ENCODE measurements at regions not wholly inside any gene's neighbourhood (a gene's known extent, or its start where the extent isn't known, plus 50 kb on each side); places are given as distances from the start of the nearest gene placed in this dataset.
"Not testable (repeated sequence)": the region's sequence is repeated elsewhere in the genome, so short reads cannot be mapped to it uniquely, and the experiment has no call there.

DNA sequence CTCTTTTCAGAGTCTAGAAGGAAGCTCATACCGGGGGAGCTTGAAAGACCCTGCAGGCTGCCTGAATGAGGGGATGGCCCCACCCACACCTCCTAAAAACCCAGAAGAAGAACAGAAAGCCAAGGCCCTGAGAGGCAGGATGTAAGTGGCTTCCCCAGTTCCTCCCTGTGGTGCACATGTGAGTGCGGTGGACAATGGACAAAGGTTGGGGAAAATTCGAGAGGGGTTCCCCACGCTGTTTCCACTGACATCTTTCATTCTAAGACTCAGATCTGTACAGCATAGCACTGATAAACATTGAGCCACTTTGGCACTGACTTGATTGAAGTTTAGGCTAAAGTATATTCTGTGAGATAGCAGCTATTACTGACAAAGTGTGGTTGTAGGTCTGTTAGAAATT lies 79.5 kb upstream of the UMPS start:
- DNase-seq, result no peak

DNA sequence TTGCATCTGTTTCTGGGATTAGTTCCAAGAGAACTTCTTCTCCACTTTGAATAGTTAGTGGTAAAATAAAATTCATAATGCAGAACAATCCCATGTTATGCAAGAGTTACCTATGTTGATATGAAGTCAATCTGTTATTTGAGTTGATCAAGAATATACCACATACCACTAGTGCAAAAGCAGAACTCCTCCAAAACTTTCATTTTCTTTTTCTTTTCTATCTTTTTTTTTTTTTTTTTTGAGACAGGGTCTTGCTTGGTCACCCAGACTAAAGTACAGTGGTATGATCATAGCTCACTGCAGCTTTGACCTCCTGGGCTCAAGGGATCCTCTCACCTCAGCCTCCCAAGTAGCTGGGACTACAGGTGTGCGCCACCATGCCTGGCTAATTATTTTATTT lies 78.8 kb upstream of the UMPS start:
- DNase-seq, result not testable (repeated sequence)

DNA sequence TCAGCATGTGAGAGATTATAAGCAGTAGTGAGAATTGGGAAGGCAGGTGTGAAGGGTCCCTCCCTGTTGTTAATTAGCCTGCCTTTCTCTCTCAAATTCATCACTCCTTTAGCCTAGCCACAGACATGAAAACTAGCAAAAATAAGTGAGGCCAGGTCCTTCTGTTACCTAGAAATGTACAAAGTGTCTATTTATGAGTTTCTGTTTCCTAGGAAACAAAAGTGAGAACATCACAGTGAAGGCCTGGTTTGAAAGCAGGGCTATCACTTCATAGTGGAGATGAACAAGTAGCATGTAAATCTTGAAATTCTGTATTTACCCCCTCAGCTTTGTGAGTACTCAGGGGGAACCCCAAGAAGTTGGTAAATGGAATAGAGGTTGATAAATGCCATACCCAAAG lies 78.2 kb upstream of the UMPS start:
- no peak for DNase-seq

DNA sequence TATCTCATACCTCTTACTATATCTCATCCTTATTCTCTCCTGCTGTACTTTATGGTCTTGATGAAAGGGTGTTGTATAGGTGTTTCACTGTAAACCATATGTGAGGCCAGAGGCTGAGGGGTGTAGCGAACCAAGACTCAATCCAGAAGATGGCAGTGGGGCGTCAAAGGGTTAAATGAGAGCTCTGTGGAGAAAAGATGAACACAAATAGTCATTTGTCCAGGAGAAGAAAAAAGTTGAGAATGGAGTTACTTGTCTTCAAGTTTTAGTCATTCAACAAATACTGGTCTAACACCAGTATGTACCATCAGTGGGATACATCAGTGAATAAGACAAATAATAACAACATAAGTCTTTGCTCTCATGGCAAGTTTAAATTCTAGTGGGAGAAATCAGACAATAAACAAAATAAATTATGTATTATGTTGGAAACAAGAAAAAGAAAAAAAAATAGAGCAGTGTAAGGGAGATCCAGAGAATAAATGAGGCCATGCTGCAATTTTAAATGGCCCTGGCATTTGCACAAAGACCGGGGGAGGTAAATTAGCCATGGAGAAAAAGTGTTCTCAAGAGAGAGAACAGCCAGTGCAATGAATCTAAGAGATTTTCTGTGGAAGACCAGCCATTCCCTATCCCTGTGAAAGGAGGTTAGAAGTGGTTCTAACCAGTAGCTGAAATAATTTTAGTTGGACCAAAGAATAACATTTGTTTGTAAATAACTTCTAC lies 77.0 kb upstream of the UMPS start:
- DNase-seq, result no peak

DNA sequence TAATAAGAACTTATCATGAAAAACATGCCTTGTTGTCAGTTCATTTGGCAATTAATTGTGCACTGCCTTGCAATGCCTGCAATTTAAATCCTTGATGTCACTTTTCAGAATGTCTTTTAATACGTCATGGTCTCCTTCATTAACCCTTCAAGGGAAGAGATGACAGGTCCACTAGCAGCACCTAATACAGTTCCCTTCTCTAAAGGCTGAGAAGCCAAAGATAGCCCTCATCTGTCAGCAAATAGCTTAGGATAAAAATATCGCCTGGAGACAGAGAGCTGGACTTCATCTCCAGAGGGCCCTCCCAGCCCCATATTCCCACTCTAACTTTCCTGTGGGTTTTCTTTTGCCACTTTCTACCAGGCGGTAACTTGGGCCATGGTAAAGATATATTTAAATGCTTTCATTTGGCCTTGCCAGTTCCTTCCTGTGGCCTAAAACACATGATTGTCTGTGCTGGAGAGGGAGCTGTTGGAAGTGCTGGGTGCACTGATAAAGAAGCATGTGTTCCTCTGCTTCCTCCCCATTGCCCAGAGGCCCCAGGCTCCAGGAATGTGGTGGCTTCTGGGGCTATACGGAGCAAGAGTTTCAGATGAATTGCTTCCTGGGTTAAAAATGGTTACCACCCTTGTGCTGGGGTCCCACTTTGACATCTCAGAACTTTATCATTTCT lies 76.3 kb upstream of the UMPS start:
- DNase-seq, result no peak

DNA sequence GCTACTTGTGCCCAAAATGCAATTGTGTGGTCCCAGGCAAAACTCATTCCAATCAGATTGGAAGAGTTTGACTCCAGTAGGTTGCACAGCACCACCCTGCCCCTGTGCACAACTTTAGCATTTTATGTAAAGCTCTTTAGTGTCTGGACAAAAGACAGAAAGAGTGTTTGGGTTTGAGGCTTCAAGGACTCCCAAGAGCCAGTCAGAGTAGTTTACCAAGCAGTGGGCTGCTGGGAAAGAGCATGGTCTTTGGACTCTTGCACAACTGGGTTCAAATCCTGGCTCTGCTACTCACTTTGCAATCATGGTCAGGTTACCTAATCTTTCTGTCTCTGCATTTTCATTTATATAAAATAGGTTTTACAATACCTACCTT lies 75.8 kb upstream of the UMPS start:
- no peak for DNase-seq

DNA sequence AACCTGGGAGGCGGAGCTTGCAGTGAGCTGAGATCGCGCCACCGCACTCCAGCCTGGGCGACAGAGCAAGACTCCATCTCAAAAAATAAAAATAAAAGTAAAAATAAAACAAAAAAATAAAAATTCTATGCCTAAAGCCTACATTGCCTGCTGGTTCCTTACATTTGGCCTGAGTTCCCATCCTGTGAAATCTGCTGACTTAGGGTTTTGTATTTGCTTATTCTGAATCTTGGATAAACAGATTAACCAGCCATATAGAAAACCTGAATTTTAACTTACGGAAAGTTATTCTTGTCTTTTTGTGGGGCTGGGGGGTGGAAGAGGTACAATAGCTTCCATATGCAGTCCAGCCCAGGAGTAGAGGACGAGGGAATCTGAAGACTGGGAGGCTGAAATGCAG lies 73.7 kb upstream of the UMPS start:
- DNase-seq, result no peak

DNA sequence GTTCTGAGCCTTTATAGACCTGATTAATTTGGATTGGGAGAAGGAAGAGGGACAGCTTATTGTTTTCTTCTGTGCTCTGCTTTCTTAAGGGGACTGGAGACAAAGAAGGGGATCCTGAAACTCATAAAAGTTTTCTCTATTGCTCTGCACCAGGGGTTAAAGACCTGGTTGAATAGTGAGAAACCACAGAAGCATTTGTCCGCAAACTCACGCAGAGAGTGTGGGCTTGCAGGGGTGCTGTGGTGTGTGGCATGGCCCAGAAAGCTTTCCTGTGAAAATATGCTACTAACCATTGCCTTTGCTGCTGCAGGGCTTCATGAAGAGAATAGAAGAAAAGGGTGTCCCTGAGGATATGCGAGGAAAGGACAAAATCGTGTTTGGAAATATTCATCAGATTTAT lies 73.1 kb upstream of the UMPS start:
- no peak for DNase-seq

DNA sequence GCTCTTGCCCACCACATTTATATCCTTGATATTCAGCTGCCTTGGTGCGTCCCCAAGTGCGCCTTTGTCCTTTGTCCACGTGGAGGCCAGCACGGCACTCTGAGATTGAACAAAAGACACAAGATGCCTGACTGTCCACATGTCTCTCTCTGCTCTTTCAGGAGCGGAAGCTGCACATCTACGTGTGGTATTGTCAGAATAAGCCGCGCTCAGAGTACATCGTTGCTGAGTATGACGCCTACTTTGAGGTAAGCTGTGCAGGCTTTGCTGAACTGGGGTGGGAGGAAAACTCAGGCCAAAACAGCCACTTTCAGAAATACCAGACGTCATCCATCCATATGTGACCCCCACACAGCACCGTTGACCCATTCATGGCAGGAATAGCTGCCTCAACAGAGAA lies 72.0 kb upstream of the UMPS start:
- no peak for DNase-seq

DNA sequence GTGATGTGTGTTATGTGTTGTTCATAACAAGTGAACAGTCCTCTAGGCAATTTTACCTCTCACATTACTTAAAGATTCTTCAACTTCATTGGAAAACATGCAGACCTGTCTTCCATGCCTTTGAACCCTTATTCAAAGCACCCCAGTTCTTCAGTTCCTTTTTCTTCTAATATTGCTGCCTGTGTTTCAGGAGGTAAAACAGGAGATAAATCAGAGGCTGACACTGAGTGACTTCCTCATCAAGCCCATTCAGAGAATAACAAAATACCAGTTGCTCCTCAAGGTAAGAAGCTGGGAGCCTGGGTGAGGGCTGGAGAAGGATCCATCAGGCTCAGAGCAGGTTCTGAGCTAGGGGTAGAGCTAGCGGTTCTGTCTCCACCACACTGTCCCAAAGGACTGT lies 71.1 kb upstream of the UMPS start:
- DNase-seq, result no peak

DNA sequence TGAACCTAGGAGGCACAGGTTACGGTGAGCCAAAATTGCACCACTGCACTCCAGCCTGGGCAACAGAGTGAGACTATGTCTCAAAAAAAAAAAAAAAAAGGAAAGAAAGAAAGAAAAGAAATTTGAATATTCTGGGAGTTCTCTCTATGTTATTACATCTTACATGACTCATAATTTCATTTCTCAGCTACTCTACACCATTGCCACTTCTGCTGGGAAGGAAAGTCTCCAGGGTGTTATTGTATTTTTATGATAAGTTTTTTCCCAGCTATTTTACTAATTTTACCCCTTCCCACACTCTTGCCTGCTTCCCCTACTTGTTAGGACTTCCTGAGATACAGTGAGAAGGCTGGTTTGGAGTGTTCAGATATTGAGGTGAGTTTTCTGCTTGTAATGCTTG lies 69.7 kb upstream of the UMPS start:
- DNase-seq, result no peak

DNA sequence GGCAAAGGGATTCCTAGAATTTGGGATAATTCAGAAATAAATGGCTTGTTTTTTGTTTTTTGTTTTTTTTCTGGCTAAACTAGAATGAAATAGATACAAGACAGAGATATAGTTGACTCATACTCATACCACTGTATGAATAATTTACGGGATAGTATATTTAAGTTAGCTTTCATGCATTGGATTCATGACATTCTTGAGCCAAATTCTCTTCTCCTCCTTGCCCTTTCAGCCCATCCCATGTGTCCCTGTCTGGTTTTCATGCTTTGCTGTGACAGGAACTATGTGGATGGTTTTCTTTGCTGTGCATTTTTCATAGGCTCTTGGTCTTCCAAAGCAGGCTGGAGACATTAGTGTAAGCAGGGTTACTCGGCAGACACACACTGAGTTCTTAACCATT lies 66.6 kb upstream of the UMPS start:
- no peak for DNase-seq

DNA sequence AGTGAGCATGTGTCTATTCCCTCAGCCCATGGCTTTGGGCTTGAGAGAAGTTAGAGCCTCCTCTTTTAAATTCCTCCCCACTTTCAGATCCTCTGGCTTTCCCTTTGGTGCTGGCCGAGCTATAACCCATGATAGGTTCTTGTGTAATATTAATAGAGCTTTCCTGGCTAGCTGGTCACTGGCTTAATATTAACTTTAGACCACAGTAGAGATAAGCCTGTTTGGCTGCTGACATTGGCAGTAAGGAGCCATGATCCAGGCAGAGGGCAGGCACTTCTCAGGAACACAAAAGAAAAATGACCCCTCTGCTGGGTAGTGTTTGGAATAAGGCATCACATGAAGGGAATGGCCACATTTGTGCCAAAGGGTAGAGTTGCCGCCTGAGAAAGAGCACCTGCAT lies 65.4 kb upstream of the UMPS start:
- DNase-seq, result no peak

DNA sequence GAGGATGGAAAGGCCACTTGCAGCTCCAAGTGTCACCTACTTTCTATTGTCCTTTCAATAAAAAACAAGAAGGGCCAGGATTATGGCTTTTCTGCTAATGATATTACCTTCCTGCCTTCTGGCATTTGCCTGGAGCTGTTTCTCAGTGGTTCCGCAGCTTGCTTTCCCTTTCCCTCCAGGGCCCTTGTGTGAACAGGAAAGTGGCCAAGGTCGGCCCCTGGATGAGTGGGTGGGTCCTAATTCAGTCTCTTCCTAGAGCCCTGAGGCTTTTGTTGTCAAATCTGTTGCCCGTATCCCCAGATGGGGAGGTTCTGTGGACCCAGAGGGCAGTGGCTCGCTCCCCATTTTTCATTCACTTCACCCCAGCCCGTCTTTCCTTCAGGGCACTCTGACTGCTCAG lies 64.2 kb upstream of the UMPS start:
- DNase-seq, result no peak

DNA sequence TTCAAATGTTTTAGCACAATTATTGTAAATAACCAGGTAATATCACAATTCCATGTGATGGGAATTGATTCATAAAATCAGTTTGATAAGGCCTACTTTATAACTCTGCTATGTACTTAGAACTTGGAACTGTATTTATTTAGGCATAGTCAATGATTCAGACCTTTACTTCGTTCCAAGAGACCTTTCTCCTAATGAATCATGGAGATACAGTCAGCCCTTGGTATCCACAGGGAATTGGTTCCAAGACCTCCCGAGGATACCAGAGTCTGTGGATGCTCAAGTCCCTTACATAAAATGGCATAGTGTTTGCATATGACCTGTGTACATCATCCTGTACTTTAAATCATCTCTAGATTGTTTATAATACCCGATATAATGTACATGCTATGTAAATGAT lies 60.8 kb upstream of the UMPS start:
- DNase-seq, result no peak

DNA sequence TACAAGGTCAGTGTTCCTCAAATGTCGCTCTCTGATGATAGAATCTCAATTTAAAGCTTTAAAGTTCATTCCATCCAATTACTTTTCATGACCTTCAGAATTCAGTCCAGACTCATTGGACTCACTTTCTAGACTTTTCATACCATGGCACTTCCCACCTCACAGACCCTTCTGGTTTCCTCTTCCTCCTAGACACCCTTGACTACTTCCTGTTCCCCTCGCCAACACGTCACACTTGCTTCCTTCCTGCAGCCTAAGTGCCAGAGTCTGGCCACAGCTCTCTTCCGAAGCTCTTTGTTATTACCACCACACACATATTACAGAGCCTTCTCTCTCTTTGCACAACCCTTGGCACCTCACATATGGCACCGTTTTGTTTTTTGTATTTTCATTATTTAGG lies 59.1 kb upstream of the UMPS start:
- peak; percentile 21 for DNase-seq

DNA sequence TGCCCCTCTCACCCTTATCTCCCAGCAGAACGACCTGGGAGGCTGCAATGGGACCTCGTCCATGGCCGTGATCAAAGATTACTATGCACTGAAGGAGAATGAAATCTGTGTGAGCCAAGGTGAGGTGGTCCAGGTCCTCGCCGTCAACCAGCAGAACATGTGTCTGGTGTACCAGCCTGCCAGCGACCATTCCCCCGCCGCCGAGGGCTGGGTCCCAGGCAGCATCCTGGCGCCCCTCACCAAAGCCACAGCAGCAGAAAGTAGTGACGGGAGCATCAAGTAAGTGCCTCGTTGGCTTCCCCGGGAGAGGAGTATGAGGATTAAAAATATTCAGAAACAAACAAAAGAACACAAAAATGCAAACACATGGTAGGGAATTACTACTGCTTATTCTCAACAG lies 55.9 kb upstream of the UMPS start:
- DNase-seq, result no peak

DNA sequence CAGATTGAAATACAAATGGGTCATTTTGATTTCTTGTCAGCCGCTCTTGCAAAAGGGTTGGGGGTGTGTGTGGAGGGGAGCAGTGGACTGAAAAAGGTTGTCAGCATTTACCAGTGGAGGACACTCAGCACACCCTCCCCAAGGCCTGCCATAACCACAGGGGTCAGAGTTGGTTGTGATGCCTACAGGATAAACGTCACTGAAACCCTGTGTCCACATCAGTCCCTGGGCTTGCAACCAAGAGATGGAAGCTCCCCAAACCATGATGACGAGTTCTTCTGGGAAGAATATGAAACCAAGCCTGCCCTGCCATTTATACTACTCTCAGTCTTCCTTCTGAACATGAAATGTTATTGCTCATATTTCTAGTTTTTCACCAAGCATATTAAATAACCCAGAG lies 54.0 kb upstream of the UMPS start:
- DNase-seq, result no peak

DNA sequence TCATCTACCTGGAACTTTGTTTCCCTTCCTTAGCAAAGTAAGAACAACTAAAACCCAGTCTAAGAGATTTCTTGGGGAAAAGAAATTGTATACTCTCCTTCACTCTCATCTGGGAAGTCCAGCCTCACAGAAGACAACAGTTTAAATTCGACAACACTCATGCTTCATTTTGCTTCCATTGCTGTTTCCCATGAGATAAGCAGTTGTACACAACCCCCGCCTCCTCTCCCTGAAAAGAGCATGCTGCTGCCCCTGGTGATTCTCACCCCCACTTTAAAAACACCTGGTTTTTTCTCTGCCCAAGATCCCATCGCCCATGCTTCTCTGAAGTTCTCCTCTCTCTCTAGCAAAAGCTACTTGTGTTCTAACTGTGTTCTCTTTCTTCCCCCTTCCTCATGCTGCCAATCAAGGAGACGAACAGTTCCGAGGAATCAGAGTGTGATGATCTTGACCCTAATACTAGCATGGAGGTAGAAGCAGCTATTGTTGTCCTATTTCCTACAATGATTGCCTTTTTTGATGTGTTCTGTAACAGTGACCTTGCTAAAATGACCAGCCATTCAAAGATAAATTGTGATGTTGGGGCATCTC lies 51.1 kb upstream of the UMPS start:
- DNase-seq, result no peak

All from activated CD4-positive, alpha-beta T cell treated with anti-CD3 and anti-CD28 coated beads, Interleukin-2, Interleukin-6, amounts not matched to agents 100 ng/mL and 50 ng/mL, durations not matched to agents 16 hours and 8 hours (primary cell).